NT2/D1 (cell line): ENCODE measurements at regions not wholly inside any gene's neighbourhood (a gene's known extent, or its start where the extent isn't known, plus 50 kb on each side); places are given as distances from the start of the nearest gene placed in this dataset.

ENCODE experiments used
- DNase-seq: peaks from one replicate; pipeline ENCODE4 v3.0.0-alpha.2; 2011; ENCODE audit warnings: low read depth, low spot score
- H3K27me3 ChIP-seq: 2 replicates; pipeline ENCODE4 v1.6.0; 2011; ENCODE audit warnings: mild to moderate bottlenecking; ENCODE audit not compliant: insufficient read length, insufficient read depth
- H3K36me3 ChIP-seq: 2 replicates; pipeline ENCODE4 v1.6.1; 2011; ENCODE audit warnings: mild to moderate bottlenecking, low read length, mixed read lengths; ENCODE audit not compliant: insufficient read depth, insufficient read length
- H3K4me1 ChIP-seq: 2 replicates; pipeline ENCODE4 v1.5.1; 2011; ENCODE audit not compliant: insufficient read depth, insufficient read length
- H3K4me3 ChIP-seq: 2 replicates; pipeline ENCODE4 v1.5.1; 2011; ENCODE audit warnings: low read depth; ENCODE audit not compliant: insufficient read length
- H3K9ac ChIP-seq: 2 replicates; pipeline ENCODE4 v1.6.0; 2011; ENCODE audit warnings: low read depth; ENCODE audit not compliant: insufficient read length
- H3K9me3 ChIP-seq: 2 replicates; pipeline ENCODE4 v1.5.1; 2011; ENCODE audit warnings: mild to moderate bottlenecking, low read length; ENCODE audit not compliant: insufficient read depth
- SUZ12 ChIP-seq: IDR thresholded peaks from 2 replicates; pipeline ENCODE4 v1.6.1; 2011; ENCODE audit not compliant: insufficient read length, insufficient read depth; ENCODE audit errors: extremely low read depth
- YY1 ChIP-seq: IDR thresholded peaks from 2 replicates; pipeline ENCODE4 v1.6.1; 2011; ENCODE audit not compliant: insufficient read length, insufficient read depth
- ZNF274 ChIP-seq: IDR thresholded peaks from 2 replicates; pipeline ENCODE4 v1.6.1; 2011; ENCODE audit warnings: mild to moderate bottlenecking, low read depth, low read length

- DNase-seq, result no peak
- H3K36me3 ChIP-seq, result no peaks in the 10 kb centered on the region
- no peak overlapping the region for H3K9ac ChIP-seq
- no peaks in the 10 kb centered on the region for H3K27me3 ChIP-seq
- no peak for TF ChIP-seq YY1
- no peak for TF ChIP-seq ZNF274
- no peak for TF ChIP-seq SUZ12
- H3K4me3 ChIP-seq, result no peak overlapping the region
- H3K9me3 ChIP-seq, result no peaks in the 10 kb centered on the region
- H3K4me1 ChIP-seq, result no peaks in the 10 kb centered on the region
These were observed 52.9 kb upstream of the KCNJ16 start for GRCh38 chr17:70022175-70022574.

GRCh38 chr17:70024253-70024652 is 50.8 kb upstream of the KCNJ16 start:
- Histone ChIP-seq H3K9me3 (no peaks in the 10 kb centered on the region), H3K36me3 (no peaks in the 10 kb centered on the region), H3K4me3 (no peak overlapping the region), H3K4me1 (no peaks in the 10 kb centered on the region), H3K9ac (no peak overlapping the region), H3K27me3 (no peaks in the 10 kb centered on the region)
- DNase-seq, result no peak
- no peak for TF ChIP-seq YY1
- no peak for TF ChIP-seq SUZ12
- no peak for TF ChIP-seq ZNF274
